AG10803 (cell line): ENCODE measurements at regions not wholly inside any gene's neighbourhood (a gene's known extent, or its start where the extent isn't known, plus 50 kb on each side); places are given as distances from the start of the nearest gene placed in this dataset.
"Not testable (repeated sequence)": the region's sequence is repeated elsewhere in the genome, so short reads cannot be mapped to it uniquely, and the experiment has no call there.

ENCODE experiments used
- DNase-seq: peaks from one replicate; pipeline ENCODE4 v3.0.0; 2010; ENCODE audit warnings: low read depth
- H3K4me3 ChIP-seq: 2 replicates; pipeline ENCODE4 v1.5.1; 2011; ENCODE audit warnings: mild to moderate bottlenecking, low read length, control low read depth
- TF ChIP-seq, protein P1 (sequence below): conservative IDR thresholded peaks from 2 replicates; pipeline ENCODE4 v1.5.1; 2011; ENCODE audit warnings: mild to moderate bottlenecking, low read length, control low read depth, inconsistent platforms

- H3K4me3 ChIP-seq, result no peak overlapping the region
- TF ChIP-seq, protein P1, sequence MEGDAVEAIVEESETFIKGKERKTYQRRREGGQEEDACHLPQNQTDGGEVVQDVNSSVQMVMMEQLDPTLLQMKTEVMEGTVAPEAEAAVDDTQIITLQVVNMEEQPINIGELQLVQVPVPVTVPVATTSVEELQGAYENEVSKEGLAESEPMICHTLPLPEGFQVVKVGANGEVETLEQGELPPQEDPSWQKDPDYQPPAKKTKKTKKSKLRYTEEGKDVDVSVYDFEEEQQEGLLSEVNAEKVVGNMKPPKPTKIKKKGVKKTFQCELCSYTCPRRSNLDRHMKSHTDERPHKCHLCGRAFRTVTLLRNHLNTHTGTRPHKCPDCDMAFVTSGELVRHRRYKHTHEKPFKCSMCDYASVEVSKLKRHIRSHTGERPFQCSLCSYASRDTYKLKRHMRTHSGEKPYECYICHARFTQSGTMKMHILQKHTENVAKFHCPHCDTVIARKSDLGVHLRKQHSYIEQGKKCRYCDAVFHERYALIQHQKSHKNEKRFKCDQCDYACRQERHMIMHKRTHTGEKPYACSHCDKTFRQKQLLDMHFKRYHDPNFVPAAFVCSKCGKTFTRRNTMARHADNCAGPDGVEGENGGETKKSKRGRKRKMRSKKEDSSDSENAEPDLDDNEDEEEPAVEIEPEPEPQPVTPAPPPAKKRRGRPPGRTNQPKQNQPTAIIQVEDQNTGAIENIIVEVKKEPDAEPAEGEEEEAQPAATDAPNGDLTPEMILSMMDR, result no peak
- no peak for DNase-seq
These were observed 322.2 kb downstream of the CEMIP2 start for GRCh38 chr9:71446106-71446472.

GRCh38 chr9:71442937-71443336 lies 321.5 kb upstream of the TRPM3 start:
- DNase-seq, result no peak
- no peak overlapping the region for H3K4me3 ChIP-seq
- TF ChIP-seq, protein P1, result no peak

- no peak overlapping the region for H3K4me3 ChIP-seq
- no peak for DNase-seq
- TF ChIP-seq, protein P1, result no peak
These were observed 319.8 kb upstream of the TRPM3 start for GRCh38 chr9:71441266-71441665.

DNA sequence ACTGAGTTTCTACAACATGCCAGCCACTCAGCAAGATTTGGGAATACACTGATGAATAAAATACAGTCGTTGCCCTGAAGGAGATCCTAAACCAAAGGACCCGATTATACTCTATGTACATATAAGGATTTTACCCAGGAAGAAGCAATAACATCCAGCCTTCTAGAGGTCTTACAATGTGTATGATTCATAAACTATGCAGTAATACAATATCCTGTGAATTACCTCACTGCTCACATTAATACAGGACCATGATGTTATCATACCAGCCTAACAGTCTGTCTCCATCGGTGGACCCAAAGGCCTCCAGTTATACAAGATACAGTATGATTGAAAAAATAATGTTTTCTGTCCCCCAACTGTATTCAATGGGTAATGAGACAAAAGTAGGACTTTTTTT lies 310.5 kb upstream of the TRPM3 start:
- no peak for DNase-seq
- TF ChIP-seq, protein P1, result no peak
- no peak overlapping the region for H3K4me3 ChIP-seq

- not testable (repeated sequence) for DNase-seq, H3K4me3 ChIP-seq
These were observed 285.9 kb upstream of the TRPM3 start for GRCh38 chr9:71407341-71407740.

- no peak for DNase-seq
- TF ChIP-seq, protein P1, result no peak
- no peak overlapping the region for H3K4me3 ChIP-seq
These were observed 281.7 kb upstream of the TRPM3 start for GRCh38 chr9:71403106-71403505.

DNA sequence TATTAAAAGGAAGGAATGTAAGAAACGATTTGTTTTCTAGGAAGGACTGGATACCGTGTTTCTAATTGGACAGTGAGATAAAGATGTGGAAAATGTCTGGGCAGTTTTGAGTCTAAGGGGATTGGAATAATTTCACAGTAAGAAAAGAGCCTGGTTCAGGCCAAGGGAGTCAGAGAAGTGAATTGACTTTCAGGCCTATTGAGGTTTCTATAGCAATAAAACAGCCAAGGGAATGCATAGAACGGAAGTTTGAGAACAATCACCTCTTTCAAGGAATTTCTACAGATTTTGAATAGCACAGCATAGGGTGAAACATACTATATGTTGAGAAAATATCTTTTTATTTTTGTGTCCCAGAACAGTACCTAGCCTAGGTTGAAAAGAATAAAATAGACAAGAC lies 271.6 kb upstream of the TRPM3 start:
- no peak for DNase-seq
- H3K4me3 ChIP-seq, result no peak overlapping the region
- TF ChIP-seq, protein P1, result no peak

DNA sequence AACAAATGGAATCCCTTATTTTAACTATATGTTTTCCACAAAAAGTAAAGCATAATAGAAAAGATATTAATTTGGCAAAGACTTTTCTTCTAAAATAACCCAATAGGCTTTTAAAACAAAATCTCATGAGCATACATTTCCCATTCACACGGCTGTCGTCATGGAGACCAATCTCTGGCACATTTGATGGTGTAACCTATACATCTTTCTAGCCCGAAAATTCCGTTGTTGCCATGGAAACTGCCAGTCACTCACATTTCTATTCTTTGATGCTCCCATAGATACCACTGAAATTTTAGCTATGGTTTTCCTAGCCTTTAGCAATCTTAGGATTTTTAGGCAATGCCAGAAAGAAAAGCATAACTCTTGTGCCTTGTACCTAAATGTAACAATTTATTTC lies 262.9 kb upstream of the TRPM3 start:
- TF ChIP-seq, protein P1, result no peak
- no peak for DNase-seq
- H3K4me3 ChIP-seq, result no peak overlapping the region
